HG03378 (cell line): ENCODE measurements at regions not wholly inside any gene's neighbourhood (a gene's known extent, or its start where the extent isn't known, plus 50 kb on each side); places are given as distances from the start of the nearest gene placed in this dataset.
A peak's percentile ranks its signal among the peaks of the same experiment; 100 is the strongest.

ENCODE experiments used
- ATAC-seq: cut with Tn5 transposase; IDR thresholded peaks from one replicate; pipeline ENCODE4 v1.9.1; 2021; ENCODE audit warnings: mild to moderate bottlenecking, moderate library complexity; ENCODE audit not compliant: unreplicated experiment

- no peak for ATAC-seq
These were observed 258.7 kb downstream of the PTEN start for GRCh38 chr10:88122145-88122544.

DNA sequence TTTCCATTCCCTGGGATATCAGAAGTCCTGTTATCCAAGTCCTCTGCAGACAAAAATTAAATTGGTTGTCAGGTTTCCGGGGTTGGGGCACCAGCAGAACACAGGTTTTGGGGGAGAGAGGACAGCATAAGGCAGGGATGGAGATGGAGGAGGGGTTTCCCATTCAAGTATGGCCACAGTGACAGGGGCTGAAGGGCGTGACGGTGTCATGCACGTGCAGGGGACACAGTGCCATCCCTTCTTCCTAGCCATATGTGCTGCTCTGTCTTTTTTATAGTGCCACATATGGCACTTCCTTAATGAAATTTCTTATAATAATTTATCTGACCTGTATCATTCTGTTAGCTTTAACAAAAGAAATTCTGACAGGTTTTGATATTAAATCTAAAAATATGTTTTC is 259.2 kb downstream of the PTEN start:
- no peak for ATAC-seq

DNA sequence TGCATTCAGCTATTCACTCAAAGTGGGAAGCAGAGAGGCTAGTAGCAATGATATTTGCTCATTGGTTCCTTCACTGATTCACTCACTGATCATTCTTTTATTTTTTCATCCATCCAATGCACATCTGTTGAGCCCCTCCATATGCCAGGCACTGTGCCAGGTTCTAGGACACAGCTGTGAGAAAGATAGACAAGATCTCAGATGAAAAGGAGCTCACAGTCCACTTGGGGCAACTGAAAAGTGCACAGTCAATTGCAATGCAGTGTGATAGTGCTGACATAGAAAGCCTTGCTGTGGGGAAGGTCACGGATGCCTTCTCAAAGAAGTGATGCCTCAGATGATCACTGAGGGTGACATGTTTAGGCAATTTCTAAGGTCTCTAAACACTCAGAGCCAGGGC is 262.3 kb downstream of the PTEN start:
- no peak for ATAC-seq

GRCh38 chr10:88126699-88127098 is 263.3 kb downstream of the PTEN start:
- ATAC-seq, result no peak

DNA sequence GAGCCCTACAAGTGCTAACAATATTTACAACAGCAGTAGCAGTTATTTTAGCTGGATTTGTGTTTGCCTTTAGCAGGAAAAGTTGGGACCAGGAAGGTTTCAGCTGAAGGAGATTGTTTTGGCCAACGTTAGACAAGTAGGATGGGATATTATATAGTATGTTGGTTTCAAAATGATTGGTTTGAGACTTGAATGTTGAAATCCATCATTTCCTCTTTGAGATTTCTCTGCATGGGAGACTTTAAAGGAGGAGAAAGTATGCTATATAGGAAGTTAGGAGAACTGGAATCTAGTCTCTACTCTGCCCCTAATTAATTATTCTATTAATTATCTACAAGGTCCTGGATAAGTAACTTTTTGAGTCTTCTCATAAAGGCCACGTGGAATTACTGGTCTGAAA is 263.8 kb downstream of the PTEN start:
- no peak for ATAC-seq

DNA sequence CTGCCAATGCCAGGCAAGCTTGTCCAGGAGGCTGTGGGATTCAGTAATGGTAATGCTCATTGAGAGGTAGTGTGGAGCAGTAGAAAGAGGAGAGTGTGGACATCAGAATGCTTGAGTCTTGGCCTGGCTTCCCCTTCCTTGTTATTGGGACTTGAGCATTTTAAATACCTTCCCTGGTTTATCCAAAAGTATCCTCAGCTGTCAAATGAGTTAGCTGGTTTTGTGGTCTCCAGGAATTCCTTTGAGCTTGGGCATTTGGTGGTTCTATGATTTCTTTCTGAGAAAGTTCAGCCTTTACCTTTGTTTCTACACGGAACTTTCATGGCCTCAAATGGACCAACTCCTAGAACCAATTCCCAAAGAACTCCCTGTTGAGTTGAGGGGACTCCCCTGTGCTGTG is 264.3 kb downstream of the PTEN start:
- ATAC-seq, result no peak

- no peak for ATAC-seq
These were observed 265.6 kb downstream of the PTEN start for GRCh38 chr10:88129013-88129412.

- no peak for ATAC-seq
These were observed 267.5 kb downstream of the PTEN start for GRCh38 chr10:88130912-88131311.

GRCh38 chr10:88131511-88132139 is 268.2 kb downstream of the PTEN start:
- ATAC-seq, result no peak

DNA sequence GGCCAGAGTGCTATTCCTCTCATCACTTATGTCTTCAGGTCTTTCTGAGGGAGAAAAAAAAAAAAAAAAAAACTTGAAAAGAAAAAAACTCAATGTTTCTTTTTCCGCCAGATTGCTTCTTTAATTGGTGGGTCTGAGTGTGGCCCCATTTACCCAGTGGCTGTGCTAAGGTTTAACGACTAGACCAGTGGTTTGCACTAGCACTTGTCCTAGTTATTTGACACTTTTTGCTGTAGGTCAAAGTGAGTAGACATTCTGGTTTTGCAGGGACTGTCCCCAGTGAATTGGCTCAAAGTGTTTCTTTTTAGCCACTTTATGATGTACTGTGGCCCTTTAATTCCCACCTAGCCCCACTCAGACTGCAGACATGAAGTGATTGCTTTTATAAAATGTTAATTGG is 273.3 kb downstream of the PTEN start:
- no peak for ATAC-seq

DNA sequence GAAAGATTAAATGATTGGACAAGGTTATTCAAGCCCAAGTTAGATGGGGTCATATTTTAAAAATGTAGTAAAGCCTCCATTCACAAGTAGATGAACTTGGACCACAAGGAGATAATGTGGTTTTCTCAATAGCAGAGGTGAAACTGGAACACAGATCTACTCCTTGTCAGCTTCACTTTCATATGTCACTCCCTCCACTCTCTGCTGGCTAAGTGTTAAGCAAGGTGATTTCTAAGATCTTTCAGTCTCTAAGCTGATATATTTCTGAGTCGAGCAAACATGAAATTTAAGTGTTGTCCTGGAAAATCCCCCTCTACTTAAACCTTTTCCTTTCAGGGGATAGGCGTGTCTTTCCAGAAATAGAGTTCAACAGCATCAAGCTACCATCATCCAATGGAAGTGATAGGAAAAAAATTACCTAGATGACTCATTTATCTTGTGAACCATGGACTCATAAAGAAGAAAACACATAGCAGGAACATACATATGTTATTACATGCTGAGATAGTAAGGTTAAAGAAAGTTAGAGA is 275.0 kb downstream of the PTEN start:
- peak; percentile 89 for ATAC-seq

- ATAC-seq, result no peak
These were observed 283.8 kb downstream of the PTEN start for GRCh38 chr10:88147000-88147798.

DNA sequence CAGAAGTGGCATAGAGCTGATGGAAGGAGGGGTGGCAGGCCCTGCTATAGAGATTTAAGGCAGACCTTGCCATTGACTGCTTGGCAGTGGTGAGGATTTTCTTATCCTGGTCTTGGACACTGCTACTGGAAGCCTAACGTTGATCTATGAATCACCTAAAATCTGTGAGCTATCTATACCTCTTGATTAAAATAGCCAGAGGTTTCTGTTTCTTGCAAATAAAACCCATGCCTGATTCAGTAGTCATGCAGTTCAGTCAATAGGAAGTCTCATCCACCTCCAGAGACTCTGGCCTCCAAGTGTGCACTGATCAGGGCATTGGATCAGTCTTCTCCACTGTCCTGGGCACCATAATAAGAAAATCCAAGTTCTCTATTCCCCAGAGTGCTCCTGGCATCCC is 286.5 kb downstream of the PTEN start:
- ATAC-seq, result no peak

- ATAC-seq, result no peak
These were observed 286.9 kb downstream of the PTEN start for GRCh38 chr10:88150339-88150738.

DNA sequence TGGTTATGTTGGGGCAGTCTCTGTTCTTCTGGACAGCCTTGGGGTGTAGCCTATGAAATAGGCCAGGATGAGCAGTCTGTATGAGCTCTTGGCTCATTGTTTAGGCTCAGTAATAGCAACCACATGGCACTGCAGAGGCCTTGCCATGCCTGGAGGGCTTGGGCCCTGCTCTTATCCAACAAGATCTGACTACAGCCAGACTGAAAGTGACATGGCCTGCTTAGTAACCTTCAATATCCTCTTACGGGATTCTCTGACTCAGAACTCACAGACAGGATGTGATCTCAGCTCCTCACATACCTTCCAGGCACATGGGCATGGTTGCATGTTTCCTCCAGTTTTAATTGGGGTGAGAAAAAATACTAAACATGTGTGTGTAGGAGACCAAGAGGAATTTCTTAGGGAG is 289.3 kb downstream of the PTEN start:
- peak; percentile 82 for ATAC-seq

- no peak for ATAC-seq
These were observed 291.3 kb downstream of the PTEN start for GRCh38 chr10:88154596-88155250.

DNA sequence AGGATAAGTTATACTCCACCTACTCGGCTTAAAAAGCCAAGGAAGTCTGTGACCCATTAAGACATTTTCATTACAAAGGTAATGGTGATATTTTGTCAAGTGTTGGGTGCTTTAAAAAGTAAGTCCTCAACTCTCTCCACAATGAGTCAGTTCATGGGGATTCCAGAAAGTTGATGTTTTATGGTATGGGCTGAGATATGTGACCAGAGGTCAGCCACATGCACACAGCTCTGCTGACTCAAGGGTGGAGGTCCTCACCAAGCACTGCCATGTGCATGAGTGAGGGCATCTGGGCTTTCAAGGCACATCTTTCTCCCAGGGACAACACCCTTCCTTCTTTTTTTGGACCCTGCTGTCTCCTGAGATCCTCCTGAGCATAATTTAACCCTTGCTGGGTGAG is 292.9 kb downstream of the PTEN start:
- ATAC-seq, result no peak

- ATAC-seq, result no peak
These were observed 294.6 kb downstream of the PTEN start for GRCh38 chr10:88157981-88158465.

GRCh38 chr10:88158526-88159122 is 295.2 kb downstream of the PTEN start:
- ATAC-seq, result no peak

DNA sequence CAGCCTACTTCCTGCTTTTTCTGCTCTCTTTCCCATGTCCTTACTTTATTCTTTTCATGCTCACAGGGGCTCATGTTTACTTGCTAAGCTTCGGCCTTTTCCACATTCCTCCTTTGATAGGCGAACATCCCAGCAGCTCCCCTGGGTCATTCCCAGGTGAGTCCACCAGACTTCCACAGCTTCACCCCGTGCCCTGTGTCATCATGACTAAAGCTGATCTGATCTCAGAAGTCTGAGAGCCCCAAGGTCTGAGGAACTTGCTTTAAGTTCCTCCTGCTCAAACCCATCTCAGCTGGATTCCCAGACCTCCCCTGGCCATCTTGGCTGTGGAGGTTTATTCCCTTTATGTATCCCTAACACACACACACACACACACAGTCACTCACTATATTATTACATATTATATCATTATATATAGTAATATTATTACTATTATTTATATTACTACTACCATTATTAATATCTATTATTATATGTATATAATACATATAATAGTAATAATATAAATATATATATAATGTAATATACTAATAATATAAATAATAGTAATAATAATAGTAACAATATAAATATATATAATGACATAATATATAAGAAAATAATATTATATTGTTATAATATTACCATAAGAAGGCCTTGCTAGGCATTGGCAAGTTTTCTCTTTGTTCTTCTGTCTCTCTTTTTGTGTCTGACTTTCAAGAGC is 295.9 kb downstream of the PTEN start:
- ATAC-seq, result no peak

- ATAC-seq, result no peak
These were observed 297.6 kb downstream of the PTEN start for GRCh38 chr10:88161070-88161469.
